K562 (cell line): ENCODE measurements at regions not wholly inside any gene's neighbourhood (a gene's known extent, or its start where the extent isn't known, plus 50 kb on each side); places are given as distances from the start of the nearest gene placed in this dataset.
"Not testable (repeated sequence)": the region's sequence is repeated elsewhere in the genome, so short reads cannot be mapped to it uniquely, and the experiment has no call there.

Experiments
- ETS1 ChIP-seq: conservative IDR thresholded peaks from 2 replicates; pipeline ENCODE4 v1.6.1; 2011; ENCODE audit warnings: low read depth, mild to moderate bottlenecking, low read length; ENCODE audit not compliant: control insufficient read depth
- ETV5 ChIP-seq: sonication (generic); formaldehyde crosslinking; IDR thresholded peaks from 2 replicates; pipeline ENCODE4 v1.4.0; 2020; ENCODE audit warnings: low read depth, mild to moderate bottlenecking, missing genetic modification reagents
- GTF3C2 ChIP-seq: IDR thresholded peaks from 3 replicates; pipeline ENCODE4 v1.6.1; 2011; ENCODE audit warnings: borderline replicate concordance, mild to moderate bottlenecking, moderate library complexity; ENCODE audit not compliant: insufficient read length; ENCODE audit errors: extremely low read depth
- MAX ChIP-seq: sonication (generic); formaldehyde crosslinking; IDR thresholded peaks from 2 replicates; pipeline ENCODE4 v1.9.0; 2022; ENCODE audit warnings: mild to moderate bottlenecking, missing genetic modification reagents
- POLR2B ChIP-seq: fragments of 450-650 bp; IDR thresholded peaks from 2 replicates; pipeline ENCODE4 v1.6.1; 2018; ENCODE audit warnings: low read depth; ENCODE audit not compliant: partially characterized antibody
- RAD21 ChIP-seq, 2 experiments: fragments of 250-450 bp in 1 of 2; fragments of 450-650 bp in 1 of 2; sonication (Bioruptor Pico) in 1 of 2; formaldehyde crosslinking in 1 of 2; IDR thresholded peaks in 1 of 2; conservative IDR thresholded peaks in 1 of 2; 2 replicates each; pipeline versions ENCODE4 v1.4.0 to v1.8.0; 2020 to 2022; ENCODE audit warnings: mild to moderate bottlenecking in 2 of 2, moderate library complexity in 1 of 2
- REST ChIP-seq, 2 experiments: fragments of 450-650 bp; formaldehyde crosslinking in 1 of 2; IDR thresholded peaks; 2 replicates each; pipeline versions ENCODE4 v1.4.0 to v1.6.1; 2014 to 2020; ENCODE audit warnings: mild to moderate bottlenecking in 2 of 2, borderline replicate concordance in 1 of 2, low read depth in 1 of 2
- SMAD2 ChIP-seq: fragments of 150-350 bp; IDR thresholded peaks from 2 replicates; pipeline ENCODE4 v1.6.1; 2014; ENCODE audit warnings: low read depth, mild to moderate bottlenecking, low read length
- U2AF2 ChIP-seq: fragments of 200-400 bp; formaldehyde crosslinking; optimal IDR thresholded peaks from 2 replicates; pipeline ENCODE3; 2017; ENCODE audit warnings: low read depth, mild to moderate bottlenecking, low read length
- ZMIZ1 ChIP-seq, 2 experiments: fragments of 150-350 bp in 1 of 2; IDR thresholded peaks; 2 replicates each; pipeline ENCODE4 v1.6.1; 2012 to 2016; ENCODE audit warnings: low read depth in 2 of 2, low read length in 2 of 2, mild to moderate bottlenecking in 1 of 2, moderate library complexity in 1 of 2

- not testable (repeated sequence) for TF ChIP-seq ETS1; POLR2B; MAX (CRISPR knock-in tag); ETV5; RAD21 (CRISPR knock-in tag; conservative IDR thresholded peaks at IDR 0.05 in 1 of 2, IDR thresholded peaks at IDR 0.05 in 1 of 2); REST (IDR thresholded peaks at IDR 0.05; ENCODE audit: borderline replicate concordance); REST (CRISPR knock-in tag; IDR thresholded peaks at IDR 0.05; ENCODE audit: low read depth); SMAD2; ZMIZ1 (IDR thresholded peaks at IDR 0.05; ENCODE audit: low read depth in 2 of 2, low read length in 2 of 2); U2AF2; GTF3C2
Observed at GRCh38 chr17:22226932-22227331, 534.6 kb downstream of the KCNJ18 start.
